ENCODE measurements at regions not wholly inside any gene's neighbourhood (a gene's known extent, or its start where the extent isn't known, plus 50 kb on each side); places are given as distances from the start of the nearest gene placed in this dataset.

- Histone ChIP-seq H3F3A (ENCODE audit: low read depth) (no peaks in the 10 kb centered on the region), H3K27me3 (no peaks in the 10 kb centered on the region), H4K20me1 (ENCODE audit: low read depth) (no peaks in the 10 kb centered on the region), H3K4me1 (no peaks in the 10 kb centered on the region), H3K4me3 (no peak overlapping the region), H3K36me3 (no peaks in the 10 kb centered on the region), H3K9ac (no peak overlapping the region), H2AFZ (replicated peaks) (no peak overlapping the region), H3K9me3 (ENCODE audit: low read depth) (no peaks in the 10 kb centered on the region), H3K27ac (no peak overlapping the region), H3K4me2 (no peak overlapping the region), H3K79me2 (ENCODE audit: low read depth) (no peaks in the 10 kb centered on the region)
- no peaks in the 10 kb centered on the region for H3K4me1 Mint-ChIP-seq
- TF ChIP-seq EZH2 (IDR thresholded peaks at IDR 0.05) (no peak), CTCF (IDR thresholded peaks at IDR 0.05) (no peak), EZH2phosphoT487 (IDR thresholded peaks at IDR 0.05) (no peak)
- no peaks in the 10 kb centered on the region for H3K27me3 Mint-ChIP-seq (ENCODE audit: insufficient read depth, low read depth)
- H3K9me3 Mint-ChIP-seq = peaks cover 14% of the 10 kb centered on the region
- no peaks in the 10 kb centered on the region for H3K36me3 Mint-ChIP-seq
- no peak for DNase-seq (ENCODE audit: low spot score)
- no peak overlapping the region for H3K4me3 Mint-ChIP-seq
- H3K27ac Mint-ChIP-seq = no peak overlapping the region
Measured at GRCh38 chr2:5781679-5782078, 89.5 kb downstream of the SOX11 start.

GRCh38 chr2:5782103-5782502, 89.9 kb downstream of the SOX11 start:
- Mint-ChIP-seq H3K36me3 (no peaks in the 10 kb centered on the region), H3K27me3 (ENCODE audit: insufficient read depth, low read depth) (no peaks in the 10 kb centered on the region), H3K9me3 (peaks cover 16% of the 10 kb centered on the region), H3K4me3 (no peak overlapping the region), H3K4me1 (no peaks in the 10 kb centered on the region), H3K27ac (no peak overlapping the region)
- Histone ChIP-seq H2AFZ (replicated peaks) (no peak overlapping the region), H3K9me3 (ENCODE audit: low read depth) (no peaks in the 10 kb centered on the region), H4K20me1 (ENCODE audit: low read depth) (no peaks in the 10 kb centered on the region), H3K4me1 (no peaks in the 10 kb centered on the region), H3F3A (ENCODE audit: low read depth) (no peaks in the 10 kb centered on the region), H3K27ac (no peak overlapping the region), H3K9ac (no peak overlapping the region), H3K4me3 (no peak overlapping the region), H3K4me2 (no peak overlapping the region), H3K27me3 (no peaks in the 10 kb centered on the region), H3K79me2 (ENCODE audit: low read depth) (no peaks in the 10 kb centered on the region), H3K36me3 (no peaks in the 10 kb centered on the region)
- no peak for DNase-seq (ENCODE audit: low spot score)
- TF ChIP-seq CTCF (IDR thresholded peaks at IDR 0.05) (no peak), EZH2 (IDR thresholded peaks at IDR 0.05) (no peak), EZH2phosphoT487 (IDR thresholded peaks at IDR 0.05) (no peak)

GRCh38 chr2:5788447-5788846, 96.3 kb downstream of the SOX11 start:
- H3K79me2 ChIP-seq (ENCODE audit: low read depth) = no peaks in the 10 kb centered on the region
- no peak overlapping the region for H3K4me2 ChIP-seq
- H3K27ac ChIP-seq = no peak overlapping the region
- DNase-seq (ENCODE audit: low spot score) = no peak
- peaks cover 11% of the 10 kb centered on the region for H3K36me3 ChIP-seq
- no peaks in the 10 kb centered on the region for H3F3A ChIP-seq (ENCODE audit: low read depth)
- H3K9me3 ChIP-seq (ENCODE audit: low read depth) = peaks cover 16% of the 10 kb centered on the region
- H3K4me3 ChIP-seq = no peak overlapping the region
- TF ChIP-seq EZH2 (IDR thresholded peaks at IDR 0.05) (no peak), CTCF (IDR thresholded peaks at IDR 0.05) (no peak), EZH2phosphoT487 (IDR thresholded peaks at IDR 0.05) (no peak)
- no peaks in the 10 kb centered on the region for H3K4me1 Mint-ChIP-seq
- H3K27me3 ChIP-seq = no peaks in the 10 kb centered on the region
- no peak overlapping the region for H3K27ac Mint-ChIP-seq
- no peaks in the 10 kb centered on the region for H3K4me1 ChIP-seq
- H3K9me3 Mint-ChIP-seq = peaks cover 34% of the 10 kb centered on the region
- H2AFZ ChIP-seq (replicated peaks) = no peak overlapping the region
- H4K20me1 ChIP-seq (ENCODE audit: low read depth) = no peaks in the 10 kb centered on the region
- H3K36me3 Mint-ChIP-seq = peaks cover 5% of the 10 kb centered on the region
- no peak overlapping the region for H3K9ac ChIP-seq
- H3K27me3 Mint-ChIP-seq (ENCODE audit: insufficient read depth, low read depth) = peaks cover 3% of the 10 kb centered on the region
- no peak overlapping the region for H3K4me3 Mint-ChIP-seq

All from neural progenitor cell (in vitro differentiated cells).